Suprapubic skin (tissue), 4 donors: ENCODE measurements at regions not wholly inside any gene's neighbourhood (a gene's known extent, or its start where the extent isn't known, plus 50 kb on each side); places are given as distances from the start of the nearest gene placed in this dataset.

Experiments
- DNase-seq, 2 donors: peaks; one replicate each; pipeline ENCODE4 v3.0.0-alpha.2; 2019; ENCODE audit warnings: low spot score in 2 of 2
- H3K27ac ChIP-seq: fragments of 200-600 bp; sonication (generic); one replicate; pipeline ENCODE4 v1.5.1; 2019
- H3K27me3 ChIP-seq: fragments of 200-600 bp; sonication (generic); one replicate; pipeline ENCODE4 v1.5.1; 2019
- H3K36me3 ChIP-seq: fragments of 200-600 bp; sonication (generic); one replicate; pipeline ENCODE4 v1.5.1; 2019
- H3K4me1 ChIP-seq: fragments of 200-600 bp; sonication (generic); one replicate; pipeline ENCODE4 v1.5.1; 2019
- H3K4me3 ChIP-seq: fragments of 200-600 bp; sonication (generic); one replicate; pipeline ENCODE4 v1.5.1; 2019; ENCODE audit warnings: mild to moderate bottlenecking
- H3K9me3 ChIP-seq: fragments of 200-600 bp; sonication (generic); one replicate; pipeline ENCODE4 v1.5.1; 2019
- EP300 ChIP-seq: sonication (generic); formaldehyde crosslinking; IDR thresholded peaks from one replicate; pipeline ENCODE4 v1.6.1; 2017; ENCODE audit warnings: antibody characterized with exemption
- POLR2A ChIP-seq, 2 donors: fragments of 450-650 bp; IDR thresholded peaks; one replicate each; pipeline ENCODE4 v1.6.1; 2017; ENCODE audit warnings: antibody characterized with exemption in 2 of 2, mild to moderate bottlenecking in 2 of 2, moderate library complexity in 2 of 2
- POLR2AphosphoS5 ChIP-seq, 3 donors: sonication (generic); formaldehyde crosslinking; IDR thresholded peaks; one replicate each; pipeline ENCODE4 v1.6.1; 2017; ENCODE audit warnings: antibody characterized with exemption in 3 of 3
- whole genome bisulfite sequencing: methylation state at CpG from one replicate; pipeline ENCODE4 v1.1.5; 2018; 5-methylcytosine and 5-hydroxymethylcytosine counted together
- TF ChIP-seq, protein P1 (sequence below), 2 donors: fragments of 200-600 bp in 1 of 2; fragments of 450-650 bp in 1 of 2; sonication (generic) in 1 of 2; IDR thresholded peaks; one replicate each; pipeline ENCODE4 v1.5.1; 2016 to 2019; ENCODE audit warnings: antibody characterized with exemption in 2 of 2, mild to moderate bottlenecking in 1 of 2, moderate library complexity in 1 of 2

DNA sequence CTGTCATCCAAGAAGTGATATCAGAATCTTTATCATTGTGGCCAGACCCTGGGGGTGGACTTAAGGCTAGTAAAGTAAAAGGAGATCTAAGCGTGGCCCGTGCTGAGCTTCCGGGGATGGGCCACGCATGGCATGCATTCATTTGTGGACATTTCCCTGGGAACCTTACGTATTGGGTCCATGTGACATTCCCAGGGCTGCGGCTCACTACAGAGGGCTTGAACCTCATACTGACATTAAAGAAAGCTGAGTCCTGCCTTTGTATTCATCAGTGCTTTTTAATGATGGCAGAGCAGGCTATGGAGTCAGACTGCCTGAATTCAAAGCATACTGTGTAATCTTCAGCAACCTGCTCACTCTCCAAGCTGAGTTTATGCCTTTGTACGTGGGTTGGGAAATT lies 152.2 kb upstream of the AFDN start:
- Histone ChIP-seq H3K4me1 (peaks cover 18% of the 10 kb centered on the region), H3K9me3 (no peaks in the 10 kb centered on the region), H3K27ac (no peak overlapping the region), H3K36me3 (no peaks in the 10 kb centered on the region), H3K27me3 (peaks cover 29% of the 10 kb centered on the region), H3K4me3 (no peak overlapping the region)
- DNase-seq = no peak
- TF ChIP-seq, protein P1, sequence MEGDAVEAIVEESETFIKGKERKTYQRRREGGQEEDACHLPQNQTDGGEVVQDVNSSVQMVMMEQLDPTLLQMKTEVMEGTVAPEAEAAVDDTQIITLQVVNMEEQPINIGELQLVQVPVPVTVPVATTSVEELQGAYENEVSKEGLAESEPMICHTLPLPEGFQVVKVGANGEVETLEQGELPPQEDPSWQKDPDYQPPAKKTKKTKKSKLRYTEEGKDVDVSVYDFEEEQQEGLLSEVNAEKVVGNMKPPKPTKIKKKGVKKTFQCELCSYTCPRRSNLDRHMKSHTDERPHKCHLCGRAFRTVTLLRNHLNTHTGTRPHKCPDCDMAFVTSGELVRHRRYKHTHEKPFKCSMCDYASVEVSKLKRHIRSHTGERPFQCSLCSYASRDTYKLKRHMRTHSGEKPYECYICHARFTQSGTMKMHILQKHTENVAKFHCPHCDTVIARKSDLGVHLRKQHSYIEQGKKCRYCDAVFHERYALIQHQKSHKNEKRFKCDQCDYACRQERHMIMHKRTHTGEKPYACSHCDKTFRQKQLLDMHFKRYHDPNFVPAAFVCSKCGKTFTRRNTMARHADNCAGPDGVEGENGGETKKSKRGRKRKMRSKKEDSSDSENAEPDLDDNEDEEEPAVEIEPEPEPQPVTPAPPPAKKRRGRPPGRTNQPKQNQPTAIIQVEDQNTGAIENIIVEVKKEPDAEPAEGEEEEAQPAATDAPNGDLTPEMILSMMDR (IDR thresholded peaks at IDR 0.05) = no peak
- TF ChIP-seq EP300 = no peak
- TF ChIP-seq POLR2A (IDR thresholded peaks at IDR 0.05) = no peak
- no peak for TF ChIP-seq POLR2AphosphoS5 (IDR thresholded peaks at IDR 0.05)
- WGBS = 94% methylated on average over 7 of the region's 7 CpGs

GRCh38 chr6:167676000-167676665 lies 150.6 kb upstream of the AFDN start:
- TF ChIP-seq EP300 = no peak
- TF ChIP-seq, protein P1 (IDR thresholded peaks at IDR 0.05) = no peak
- no peak for TF ChIP-seq POLR2A (IDR thresholded peaks at IDR 0.05)
- TF ChIP-seq POLR2AphosphoS5 (IDR thresholded peaks at IDR 0.05) = no peak
- no peaks in the 10 kb centered on the region for H3K9me3 ChIP-seq
- peaks cover 35% of the 10 kb centered on the region for H3K27me3 ChIP-seq
- peak in 1 of 2 donors; percentile 59 for DNase-seq
- peaks cover 18% of the 10 kb centered on the region for H3K4me1 ChIP-seq
- no peaks in the 10 kb centered on the region for H3K36me3 ChIP-seq
- H3K27ac ChIP-seq = no peak overlapping the region
- 69% methylated on average over 19 of the region's 20 CpGs for WGBS
- H3K4me3 ChIP-seq = no peak overlapping the region

GRCh38 chr6:167676666-167677421 lies 149.9 kb upstream of the AFDN start:
- DNase-seq = peak in 1 of 2 donors; percentile 26
- 60% methylated on average over 10 of the region's 12 CpGs for WGBS
- Histone ChIP-seq H3K9me3 (no peaks in the 10 kb centered on the region), H3K27ac (no peak overlapping the region), H3K4me1 (peaks cover 18% of the 10 kb centered on the region), H3K36me3 (no peaks in the 10 kb centered on the region), H3K4me3 (no peak overlapping the region), H3K27me3 (peaks cover 41% of the 10 kb centered on the region)
- TF ChIP-seq POLR2A (IDR thresholded peaks at IDR 0.05) = no peak
- no peak for TF ChIP-seq EP300
- TF ChIP-seq, protein P1 (IDR thresholded peaks at IDR 0.05) = no peak
- no peak for TF ChIP-seq POLR2AphosphoS5 (IDR thresholded peaks at IDR 0.05)

DNA sequence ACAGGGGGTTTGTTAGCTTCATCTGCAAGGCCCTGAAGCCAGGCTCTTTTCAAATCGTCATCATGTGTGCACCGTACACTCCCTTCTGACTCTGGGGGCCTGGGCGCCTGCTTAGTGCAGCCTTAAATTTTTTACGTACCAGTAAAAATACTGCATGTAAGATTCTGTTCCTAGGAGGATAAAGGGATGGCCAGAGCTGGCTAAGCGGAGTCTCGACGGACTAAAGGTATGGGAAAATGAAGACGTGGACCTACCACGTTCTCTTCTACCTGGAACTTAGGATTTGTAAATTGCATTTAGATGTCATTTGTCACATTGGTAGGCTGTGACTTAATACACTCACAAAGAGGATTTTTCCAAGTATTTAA lies 149.3 kb upstream of the AFDN start:
- WGBS = 63% methylated on average over 9 of the region's 9 CpGs
- TF ChIP-seq, protein P1 (IDR thresholded peaks at IDR 0.05) = no peak
- Histone ChIP-seq H3K9me3 (no peaks in the 10 kb centered on the region), H3K27me3 (peaks cover 45% of the 10 kb centered on the region), H3K27ac (no peak overlapping the region), H3K4me1 (peaks cover 18% of the 10 kb centered on the region), H3K36me3 (no peaks in the 10 kb centered on the region), H3K4me3 (no peak overlapping the region)
- DNase-seq = peak in 1 of 2 donors; percentile 28
